ENCODE measurements at regions not wholly inside any gene's neighbourhood (a gene's known extent, or its start where the extent isn't known, plus 50 kb on each side); places are given as distances from the start of the nearest gene placed in this dataset.
A peak's percentile ranks its signal among the peaks of the same experiment; 100 is the strongest.

DNA sequence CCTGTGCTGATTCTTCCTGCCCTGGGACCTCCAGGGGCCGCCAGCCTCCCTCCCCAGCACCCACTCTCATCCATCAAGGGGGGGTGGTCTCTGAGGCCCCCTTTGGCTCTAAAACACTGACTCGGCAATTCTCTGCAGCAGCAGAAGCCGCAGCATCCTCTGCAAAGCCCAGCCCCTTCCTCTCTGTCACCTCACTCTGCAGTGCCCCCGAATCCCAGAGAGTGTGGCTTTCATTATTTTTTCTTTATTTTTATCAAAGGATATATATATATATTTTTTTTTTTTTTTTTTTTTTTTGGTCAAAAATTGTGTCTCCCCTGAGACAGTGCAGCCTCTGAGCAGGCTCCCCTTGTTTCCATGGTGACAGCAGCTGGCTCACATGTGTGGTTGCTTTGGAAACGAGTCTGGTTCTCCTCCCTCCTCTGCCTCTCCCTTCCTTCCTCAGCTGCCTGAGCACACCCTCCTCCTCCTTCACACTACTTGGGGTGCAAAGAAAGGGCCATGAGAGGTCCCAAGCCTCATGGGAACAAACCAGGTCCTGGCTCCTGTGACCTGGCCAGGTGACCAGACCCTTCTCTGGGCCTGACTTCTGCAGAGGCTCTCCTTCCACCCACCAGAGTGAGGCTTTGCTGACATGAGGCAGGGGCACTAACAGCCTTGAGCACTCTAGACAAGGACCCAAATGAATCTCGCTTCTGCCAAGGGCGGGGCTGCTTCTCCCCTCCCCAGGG is 100.5 kb downstream of the LRRC74A start:
- H3K4me3 Mint-ChIP-seq: peak overlapping the region; percentile 10
- DNase-seq (peak; percentile 77), ATAC-seq (ENCODE audit: low read depth) (peak; percentile 86)
- no peak overlapping the region for H3K9ac ChIP-seq (ENCODE audit: low read length)
- peaks cover 17 to 32% of the 10 kb centered on the region in 2 donors for H3K4me1 ChIP-seq (ENCODE audit: control insufficient read depth in 2 of 2, insufficient read depth in 2 of 2, low read length in 2 of 2)
- H3K36me3 ChIP-seq (replicated peaks in 1 of 2; ENCODE audit: control extremely low read depth in 1 of 2, control insufficient read depth in 1 of 2, extremely low read depth in 1 of 2, insufficient read depth in 2 of 2, low read length in 1 of 2): no peaks in the 10 kb centered on the region
- H3K27me3 Mint-ChIP-seq: peaks cover 10% of the 10 kb centered on the region
- WGBS (ENCODE audit: insufficient coverage): 27% methylated on average over 3 of the region's 7 CpGs
- no peaks in the 10 kb centered on the region for H4K20me1 ChIP-seq (ENCODE audit: control insufficient read depth, insufficient read depth, low read length, poor library complexity, severe bottlenecking)
- H3K9me3 Mint-ChIP-seq (ENCODE audit: insufficient read depth): no peaks in the 10 kb centered on the region
- H3K4me2 ChIP-seq (replicated peaks; ENCODE audit: low read depth, low read length, poor library complexity, severe bottlenecking): peak overlapping the region; percentile 46
- peak overlapping the region in 1 of 2 donors; percentile 12 for H3K27ac ChIP-seq (ENCODE audit: low read length in 2 of 2)
- peak overlapping the region; percentile 56 for H3K27ac Mint-ChIP-seq
- no peaks in the 10 kb centered on the region for H3K9me3 ChIP-seq (ENCODE audit: control extremely low read depth in 1 of 3, control insufficient read depth in 2 of 3, insufficient read depth in 1 of 3, low read length in 2 of 3)
- peaks cover 0 to 10% (median 3%) of the 10 kb centered on the region in 4 experiments for H3K27me3 ChIP-seq (replicated peaks in 1 of 4; ENCODE audit: control extremely low read depth in 1 of 4, control insufficient read depth in 3 of 4, insufficient read depth in 4 of 4, low read length in 3 of 4)
- H2AFZ ChIP-seq (ENCODE audit: insufficient read depth, low read depth, low read length, poor library complexity, severe bottlenecking): no peak overlapping the region
- CTCF ChIA-PET: interaction anchor here (1.5 kb wide), 1 partner anchor 10 kb away, joined by 3 read pairs; no protein-coding TSS in a partner anchor
- intact Hi-C loops (cut with micrococcal nuclease): loop anchor here (2.0 kb wide), 1 partner anchor 18 kb away; no protein-coding TSS in a partner anchor
- no peaks in the 10 kb centered on the region for H3K79me2 ChIP-seq (ENCODE audit: control insufficient read depth, insufficient read depth, low read length)
- H3K4me1 Mint-ChIP-seq: peaks cover 41% of the 10 kb centered on the region
- TF ChIP-seq EZH2 (IDR thresholded peaks at IDR 0.05; ENCODE audit: borderline replicate concordance, insufficient read depth, low read depth, low read length, poor library complexity, severe bottlenecking): no peak
- TF ChIP-seq, protein P1, sequence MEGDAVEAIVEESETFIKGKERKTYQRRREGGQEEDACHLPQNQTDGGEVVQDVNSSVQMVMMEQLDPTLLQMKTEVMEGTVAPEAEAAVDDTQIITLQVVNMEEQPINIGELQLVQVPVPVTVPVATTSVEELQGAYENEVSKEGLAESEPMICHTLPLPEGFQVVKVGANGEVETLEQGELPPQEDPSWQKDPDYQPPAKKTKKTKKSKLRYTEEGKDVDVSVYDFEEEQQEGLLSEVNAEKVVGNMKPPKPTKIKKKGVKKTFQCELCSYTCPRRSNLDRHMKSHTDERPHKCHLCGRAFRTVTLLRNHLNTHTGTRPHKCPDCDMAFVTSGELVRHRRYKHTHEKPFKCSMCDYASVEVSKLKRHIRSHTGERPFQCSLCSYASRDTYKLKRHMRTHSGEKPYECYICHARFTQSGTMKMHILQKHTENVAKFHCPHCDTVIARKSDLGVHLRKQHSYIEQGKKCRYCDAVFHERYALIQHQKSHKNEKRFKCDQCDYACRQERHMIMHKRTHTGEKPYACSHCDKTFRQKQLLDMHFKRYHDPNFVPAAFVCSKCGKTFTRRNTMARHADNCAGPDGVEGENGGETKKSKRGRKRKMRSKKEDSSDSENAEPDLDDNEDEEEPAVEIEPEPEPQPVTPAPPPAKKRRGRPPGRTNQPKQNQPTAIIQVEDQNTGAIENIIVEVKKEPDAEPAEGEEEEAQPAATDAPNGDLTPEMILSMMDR (IDR thresholded peaks at IDR 0.05): no peak
- POLR2A ChIA-PET: interaction anchor here (0.6 kb wide), 1 partner anchor 18 kb away, joined by 4 read pairs; no protein-coding TSS in a partner anchor
- no peak overlapping the region for H3K4me3 ChIP-seq (ENCODE audit: control extremely low read depth in 1 of 5, extremely low read depth in 1 of 5, insufficient read depth in 1 of 5, low read depth in 2 of 5, low read length in 4 of 5)

DNA sequence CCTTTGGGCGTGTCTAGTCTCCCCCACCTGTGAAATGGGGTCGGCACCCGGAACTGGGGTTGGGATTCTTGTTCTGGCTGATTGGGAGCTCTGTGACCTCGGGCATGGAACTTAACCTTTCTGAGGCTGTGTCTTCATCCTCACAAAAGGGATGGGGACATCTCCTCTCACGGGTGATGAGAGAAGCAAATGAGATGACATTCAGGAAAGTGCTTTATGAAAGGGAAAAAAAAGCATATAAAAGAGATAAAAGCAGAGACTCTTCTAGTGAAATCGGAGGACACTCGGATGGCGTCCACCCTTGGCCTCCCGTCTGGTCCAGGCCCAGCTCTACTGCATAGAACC is 98.9 kb downstream of the LRRC74A start:
- TF ChIP-seq, protein P1 (IDR thresholded peaks at IDR 0.05): no peak
- TF ChIP-seq EZH2 (IDR thresholded peaks at IDR 0.05; ENCODE audit: borderline replicate concordance, insufficient read depth, low read depth, low read length, poor library complexity, severe bottlenecking): no peak
- intact Hi-C loops (cut with micrococcal nuclease): no loop called here
- 96% methylated on average over 8 of the region's 9 CpGs for WGBS (ENCODE audit: insufficient coverage)
- H3K27ac ChIP-seq (ENCODE audit: low read length in 2 of 2): no peak overlapping the region
- H3K4me1 Mint-ChIP-seq: peaks cover 40% of the 10 kb centered on the region
- H3K4me1 ChIP-seq (ENCODE audit: control insufficient read depth in 2 of 2, insufficient read depth in 2 of 2, low read length in 2 of 2): peaks cover 21 to 35% of the 10 kb centered on the region in 2 donors
- ChIA-PET CTCF (no interaction called here), POLR2A (no interaction called here)
- no peaks in the 10 kb centered on the region for H3K9me3 ChIP-seq (ENCODE audit: control extremely low read depth in 1 of 3, control insufficient read depth in 2 of 3, insufficient read depth in 1 of 3, low read length in 2 of 3)
- H4K20me1 ChIP-seq (ENCODE audit: control insufficient read depth, insufficient read depth, low read length, poor library complexity, severe bottlenecking): no peaks in the 10 kb centered on the region
- H3K4me2 ChIP-seq (replicated peaks; ENCODE audit: low read depth, low read length, poor library complexity, severe bottlenecking): no peak overlapping the region
- DNase-seq (no peak), ATAC-seq (ENCODE audit: low read depth) (no peak)
- H3K27me3 ChIP-seq (replicated peaks in 1 of 4; ENCODE audit: control extremely low read depth in 1 of 4, control insufficient read depth in 3 of 4, insufficient read depth in 4 of 4, low read length in 3 of 4): peaks cover 0 to 22% (median 6%) of the 10 kb centered on the region in 4 experiments
- H3K4me3 Mint-ChIP-seq: no peak overlapping the region
- H3K36me3 ChIP-seq (replicated peaks in 1 of 2; ENCODE audit: control extremely low read depth in 1 of 2, control insufficient read depth in 1 of 2, extremely low read depth in 1 of 2, insufficient read depth in 2 of 2, low read length in 1 of 2): no peaks in the 10 kb centered on the region
- no peak overlapping the region for H2AFZ ChIP-seq (ENCODE audit: insufficient read depth, low read depth, low read length, poor library complexity, severe bottlenecking)
- no peak overlapping the region for H3K27ac Mint-ChIP-seq
- H3K9ac ChIP-seq (ENCODE audit: low read length): no peak overlapping the region
- no peaks in the 10 kb centered on the region for H3K79me2 ChIP-seq (ENCODE audit: control insufficient read depth, insufficient read depth, low read length)
- peaks cover 16% of the 10 kb centered on the region for H3K27me3 Mint-ChIP-seq
- no peak overlapping the region for H3K4me3 ChIP-seq (ENCODE audit: control extremely low read depth in 1 of 5, extremely low read depth in 1 of 5, insufficient read depth in 1 of 5, low read depth in 2 of 5, low read length in 4 of 5)
- no peaks in the 10 kb centered on the region for H3K9me3 Mint-ChIP-seq (ENCODE audit: insufficient read depth)
